GM19351 (cell line): ENCODE measurements at regions not wholly inside any gene's neighbourhood (a gene's known extent, or its start where the extent isn't known, plus 50 kb on each side); places are given as distances from the start of the nearest gene placed in this dataset.
A peak's percentile ranks its signal among the peaks of the same experiment; 100 is the strongest.
"Not testable (repeated sequence)": the region's sequence is repeated elsewhere in the genome, so short reads cannot be mapped to it uniquely, and the experiment has no call there.

Experiments used
- ATAC-seq: cut with Tn5 transposase; IDR thresholded peaks from one replicate; pipeline ENCODE4 v1.9.1; 2021; ENCODE audit warnings: mild to moderate bottlenecking, moderate library complexity; ENCODE audit not compliant: unreplicated experiment

DNA sequence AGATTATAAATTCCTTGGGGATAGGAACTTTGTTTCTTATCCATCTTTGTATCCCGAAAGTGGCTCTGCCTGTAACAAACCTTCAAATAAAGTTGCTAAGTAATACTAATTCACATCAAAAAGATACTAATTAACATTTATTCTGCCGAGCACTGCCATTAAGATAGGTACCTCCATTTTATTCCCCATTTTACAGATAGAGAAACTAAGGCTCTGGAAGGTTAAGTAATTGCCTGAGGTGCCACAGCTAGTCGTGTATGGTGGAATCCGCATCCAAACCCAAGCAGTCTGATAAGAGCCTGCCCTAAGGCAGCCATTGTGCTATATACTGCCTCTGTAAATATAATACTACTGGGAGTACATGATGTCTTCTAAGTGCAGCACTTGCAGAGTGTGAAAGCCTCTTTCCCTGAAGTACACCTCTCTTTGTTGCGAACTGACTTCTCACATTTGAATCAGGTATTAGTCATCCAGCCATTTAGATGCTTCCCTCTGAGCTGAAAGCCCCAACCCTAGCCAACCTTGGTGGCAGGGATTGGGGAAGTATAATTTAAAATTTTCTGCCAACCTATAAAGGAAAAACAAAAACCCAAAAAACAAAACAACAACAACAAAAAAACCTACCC, 78.5 kb upstream of the CHD2 start:
- ATAC-seq = no peak

DNA sequence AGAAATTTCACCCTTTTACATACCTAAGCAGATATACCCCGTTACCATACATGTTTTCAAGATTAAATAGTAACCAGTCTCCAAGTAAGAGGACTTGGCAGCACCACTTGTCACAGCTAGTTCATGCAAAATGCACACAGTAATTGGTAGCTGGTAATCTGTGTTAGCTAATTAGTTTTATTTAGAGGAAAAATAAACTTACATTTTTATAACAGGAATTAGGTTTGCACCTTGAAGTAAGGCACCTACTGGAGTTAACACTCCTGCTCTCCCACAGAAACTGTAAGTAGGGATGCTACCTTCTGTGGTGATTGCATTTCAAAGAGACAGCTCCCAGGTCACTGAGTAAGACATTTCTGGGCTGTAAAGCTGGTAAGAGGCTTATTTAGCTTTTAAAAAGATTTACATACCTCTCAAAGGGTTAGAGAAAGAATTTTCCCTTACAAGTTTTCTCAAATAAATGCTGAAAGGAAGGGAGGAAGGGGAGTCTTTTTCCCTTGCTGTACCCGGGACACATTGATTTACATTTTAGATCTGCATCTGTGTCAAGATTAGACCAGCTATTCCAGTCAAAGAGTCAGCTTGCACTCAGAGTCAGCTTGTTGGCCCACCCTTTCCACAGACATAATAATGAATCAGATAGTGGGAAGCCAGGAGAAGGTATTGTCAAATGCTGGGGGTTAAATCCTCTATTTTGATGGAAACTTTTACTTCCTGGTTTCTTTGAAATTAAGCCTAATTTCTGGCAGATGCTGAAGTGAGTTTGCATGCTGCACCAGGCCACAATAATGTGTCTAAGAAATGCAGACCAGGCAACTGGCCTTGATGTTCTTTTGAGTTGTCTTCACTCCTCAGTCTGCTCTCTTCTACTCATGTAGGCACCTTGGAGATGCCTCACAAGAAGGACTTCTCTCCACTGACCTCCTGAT, 77.6 kb upstream of the CHD2 start:
- ATAC-seq = no peak

DNA sequence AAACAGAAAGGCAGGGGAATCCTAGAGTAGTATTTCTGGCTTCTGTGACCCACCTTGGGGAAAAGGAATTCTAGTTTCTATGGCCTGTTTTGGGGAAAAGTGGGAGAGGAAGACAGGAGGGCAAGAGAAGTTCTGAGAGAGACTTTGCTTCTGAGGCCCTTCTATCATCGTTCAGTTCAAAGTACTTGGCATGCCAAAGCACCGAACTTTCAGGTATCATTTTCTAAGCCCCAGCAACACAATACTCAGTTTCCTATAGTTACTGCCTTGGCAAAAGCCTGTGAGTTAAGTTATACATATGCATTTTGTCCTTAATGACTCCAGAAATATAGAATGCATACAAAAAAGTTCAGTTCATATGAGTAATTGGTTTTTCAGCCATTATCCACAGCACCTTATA, 74.1 kb upstream of the CHD2 start:
- ATAC-seq = no peak

DNA sequence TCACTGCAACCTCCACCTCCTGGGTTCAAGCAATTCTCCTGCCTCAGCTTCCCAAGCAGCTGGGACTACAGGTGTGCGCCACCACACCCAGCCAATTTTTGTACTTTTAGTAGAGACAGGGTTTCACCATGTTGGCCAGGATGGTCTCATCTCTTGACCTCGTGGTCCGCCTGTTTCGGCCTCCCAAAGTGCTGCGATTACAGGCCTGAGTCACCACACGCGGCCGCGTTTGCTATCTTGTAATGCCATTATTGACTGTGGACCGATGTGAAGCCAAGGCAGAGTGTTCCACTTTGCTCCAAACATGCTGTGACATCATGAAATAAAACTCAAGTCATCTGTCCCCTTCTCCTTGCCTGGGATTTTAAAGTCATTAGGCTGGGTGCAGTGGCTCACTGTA, 72.1 kb upstream of the CHD2 start:
- ATAC-seq = not testable (repeated sequence)

DNA sequence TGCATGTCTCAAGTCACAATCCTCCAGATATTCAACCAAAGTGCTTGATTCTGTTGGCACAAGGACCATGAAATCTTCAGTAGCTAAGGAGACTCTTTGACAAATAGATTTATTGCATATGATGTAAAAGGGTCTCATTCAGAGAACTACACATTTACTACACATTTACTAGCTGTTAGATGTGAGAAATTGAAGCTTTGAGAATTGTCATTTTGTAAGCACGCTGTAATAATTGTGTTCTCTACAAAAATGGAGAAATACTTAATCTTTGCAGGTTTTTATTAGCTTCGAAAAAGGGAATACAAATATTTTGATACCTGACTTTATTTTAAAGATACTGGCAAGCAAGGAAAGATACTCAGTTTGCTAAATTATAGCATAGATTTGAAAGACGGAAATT, 70.2 kb upstream of the CHD2 start:
- no peak for ATAC-seq

DNA sequence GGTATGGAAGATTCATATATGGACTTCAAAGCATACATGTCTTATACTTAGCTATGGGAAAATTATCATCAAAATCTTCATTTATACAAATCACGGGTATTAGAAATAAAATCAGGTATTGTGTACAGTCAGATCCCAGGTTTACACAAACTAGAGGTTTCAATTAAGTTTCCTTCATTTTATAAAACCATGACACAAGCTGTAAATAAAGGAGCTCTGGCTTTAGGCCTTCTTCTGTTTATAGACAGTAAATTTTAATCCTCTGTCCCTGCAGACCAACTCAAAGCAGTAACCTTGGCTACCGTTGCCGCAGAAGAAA, 68.8 kb upstream of the CHD2 start:
- ATAC-seq = no peak

DNA sequence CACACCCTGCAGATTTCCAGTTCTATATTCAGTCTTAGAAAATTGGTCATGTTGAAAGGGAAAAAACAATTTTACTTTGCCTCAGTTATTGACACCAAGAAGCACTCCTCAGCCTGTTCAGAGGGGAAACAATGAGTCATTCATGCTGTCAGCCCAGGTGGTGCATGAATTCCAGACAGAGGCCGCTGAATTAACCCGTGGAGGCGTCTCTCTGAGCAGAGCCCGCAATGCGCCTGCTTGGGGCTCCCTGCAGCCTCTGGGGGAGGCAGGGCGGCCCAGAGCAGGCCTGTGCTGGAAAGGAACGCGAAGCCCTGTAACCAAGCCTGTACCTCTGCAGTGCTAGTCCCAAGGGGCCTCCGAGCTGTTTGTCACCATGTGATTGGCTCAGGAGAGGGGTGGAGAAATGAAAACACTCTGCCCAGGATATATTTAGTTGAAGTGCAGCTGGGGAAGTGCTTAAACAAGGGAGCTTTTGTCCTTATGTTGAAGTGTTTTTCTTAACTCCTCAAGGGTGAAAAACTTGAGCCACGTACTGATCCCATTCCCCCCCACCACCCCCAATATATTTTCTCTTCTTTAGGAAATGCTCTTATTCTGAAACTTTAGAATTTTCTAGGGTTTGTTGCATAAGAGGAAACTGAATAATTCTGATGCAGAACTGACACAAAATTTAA, 68.3 kb upstream of the CHD2 start:
- ATAC-seq = peak; percentile 95

DNA sequence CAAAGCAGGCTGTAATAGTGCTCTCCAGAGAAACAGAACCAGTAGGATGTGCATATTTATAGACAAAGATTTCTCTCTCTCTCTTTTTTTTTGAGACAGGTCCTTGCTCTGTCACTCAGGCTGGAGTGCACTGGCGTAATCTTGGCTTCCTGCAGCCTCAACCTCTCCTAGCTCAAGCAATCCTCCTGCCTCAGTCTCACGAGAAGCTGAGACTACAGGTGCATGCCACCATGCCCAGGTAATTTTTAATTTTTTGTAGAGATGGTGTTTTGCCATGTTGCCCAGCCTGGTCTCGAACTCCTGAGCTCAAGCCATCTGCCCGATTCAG, 67.1 kb upstream of the CHD2 start:
- ATAC-seq = no peak

DNA sequence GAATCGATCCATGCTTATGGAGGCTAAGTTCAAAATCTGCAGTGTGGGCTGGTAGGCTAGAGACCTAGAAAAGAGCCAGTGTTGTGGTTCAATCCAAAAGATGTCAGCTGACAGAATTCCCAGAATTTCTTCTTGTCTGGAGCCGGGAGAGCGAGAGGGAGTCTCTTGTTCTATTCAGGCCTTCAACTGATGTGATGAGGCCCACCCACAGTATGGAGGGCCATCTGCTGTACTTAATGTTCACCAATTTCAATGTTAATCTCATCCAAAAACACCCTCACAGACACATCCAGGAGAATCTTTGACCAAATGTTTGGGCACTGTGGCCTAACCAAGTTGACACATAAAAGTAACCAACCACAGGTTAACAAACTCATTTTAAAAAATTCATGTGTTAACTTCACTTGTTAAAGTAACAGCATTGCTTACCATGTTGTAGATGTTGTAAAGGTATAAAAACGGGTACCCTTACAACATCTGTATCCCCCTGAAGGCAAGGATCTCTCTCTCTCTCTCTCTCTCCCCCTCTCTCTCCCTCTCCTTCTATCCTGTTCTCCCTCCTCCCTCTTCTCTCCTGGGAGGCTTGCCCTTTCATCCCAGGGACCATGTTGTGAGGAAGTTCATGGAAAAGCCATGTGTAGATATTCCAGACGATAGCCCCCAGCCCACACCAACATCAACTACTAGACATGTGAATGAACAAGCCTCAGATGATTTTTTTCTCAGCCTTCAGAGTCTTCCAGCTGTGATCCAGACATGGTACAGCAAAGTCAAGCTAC, 66.4 kb upstream of the CHD2 start:
- ATAC-seq = no peak

DNA sequence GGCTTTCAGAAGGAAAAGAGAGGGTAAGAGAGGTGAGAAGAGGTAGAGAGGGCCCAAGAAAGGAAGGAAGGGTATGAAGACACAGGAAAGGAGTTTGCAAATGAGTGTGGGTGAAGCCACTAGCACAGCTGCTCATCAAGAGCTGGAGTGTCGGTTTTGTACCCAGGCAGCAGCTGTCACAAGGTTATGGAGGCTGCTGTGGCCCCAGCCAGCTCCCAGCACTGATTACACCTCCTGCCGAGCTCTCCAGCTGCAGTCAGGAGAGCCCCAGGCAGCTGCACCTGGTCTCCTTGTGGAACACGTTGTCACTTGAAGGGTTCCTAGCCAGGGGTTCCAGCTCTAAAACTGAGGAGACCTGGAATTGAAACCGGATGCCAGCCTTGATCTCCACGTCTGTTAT, 60.4 kb upstream of the CHD2 start:
- ATAC-seq = peak; percentile 88

DNA sequence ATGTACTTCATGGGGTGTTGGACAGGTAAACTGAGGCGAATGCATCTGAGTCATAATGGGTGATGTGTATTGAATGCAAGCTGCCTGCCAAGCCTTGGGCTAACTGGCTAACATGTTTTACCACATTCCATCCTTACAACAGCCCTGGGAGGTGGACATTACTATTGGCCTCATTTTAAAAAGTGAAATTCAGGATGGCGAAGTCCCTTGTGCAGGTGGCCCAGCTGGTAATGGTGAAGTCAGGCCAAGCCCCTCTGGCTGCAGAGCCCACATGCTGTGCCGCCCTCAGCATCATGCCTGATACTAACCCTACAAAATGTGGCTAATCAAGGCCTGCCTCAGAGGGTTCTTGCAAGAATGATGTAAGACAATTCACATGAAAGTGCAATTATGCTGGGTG, 60.0 kb upstream of the CHD2 start:
- ATAC-seq = no peak

DNA sequence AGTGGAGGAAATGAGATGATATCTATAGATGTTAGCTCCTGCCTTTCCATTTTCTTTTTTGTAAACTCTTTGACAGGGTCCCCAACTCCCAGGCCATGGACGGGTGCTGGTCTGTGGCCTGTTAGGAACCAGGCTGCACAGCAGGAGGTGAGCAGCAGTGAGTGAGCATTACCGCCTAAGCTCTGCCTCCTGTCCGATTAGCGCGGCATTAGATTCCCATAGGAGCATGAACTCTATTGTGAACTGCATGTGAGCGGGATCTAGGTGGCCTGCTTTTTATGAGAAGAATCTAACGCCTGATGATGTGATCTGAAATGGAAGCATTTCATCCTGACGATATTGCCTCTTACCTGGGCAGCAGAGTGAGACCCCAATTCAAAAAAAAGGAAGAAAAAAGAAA, 56.8 kb upstream of the CHD2 start:
- no peak for ATAC-seq

DNA sequence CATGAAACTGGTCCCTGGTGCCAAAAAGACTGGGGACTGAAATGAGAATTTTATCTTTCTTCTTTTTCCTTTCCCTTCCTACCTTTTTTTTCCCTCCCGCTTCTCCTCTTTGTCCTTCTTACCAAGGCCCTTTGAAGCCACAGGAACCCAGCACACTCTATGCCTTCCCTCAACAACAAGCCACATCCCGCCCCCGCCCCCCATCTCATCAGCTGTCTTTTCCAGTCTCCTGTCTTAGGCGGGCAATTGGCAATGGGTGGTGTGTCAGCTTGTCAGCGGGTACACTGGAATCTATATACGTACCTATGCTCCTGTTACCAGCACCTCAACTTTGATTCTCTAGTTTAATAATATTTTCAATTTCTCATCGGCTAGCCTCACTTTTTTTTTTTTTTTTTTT, 56.3 kb upstream of the CHD2 start:
- no peak for ATAC-seq

DNA sequence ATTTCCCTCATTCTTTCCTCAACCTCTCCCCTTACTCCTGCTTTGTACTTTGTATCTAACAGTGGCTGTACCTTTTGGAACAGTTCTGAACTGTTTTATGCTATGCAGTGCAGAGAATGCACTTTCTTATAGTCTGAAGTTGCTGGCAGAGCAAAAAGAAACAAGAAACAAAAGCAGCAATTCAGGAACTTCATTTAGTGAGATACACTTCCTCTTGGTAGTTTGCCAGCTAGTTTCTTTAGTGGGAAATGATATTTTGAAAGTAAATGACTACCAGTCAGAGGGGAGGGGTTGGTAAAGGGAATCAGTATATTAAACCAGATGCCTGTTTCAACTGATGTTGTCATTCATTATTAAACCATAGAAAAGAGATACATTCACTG, 55.0 kb upstream of the CHD2 start:
- peak; percentile 47 for ATAC-seq

DNA sequence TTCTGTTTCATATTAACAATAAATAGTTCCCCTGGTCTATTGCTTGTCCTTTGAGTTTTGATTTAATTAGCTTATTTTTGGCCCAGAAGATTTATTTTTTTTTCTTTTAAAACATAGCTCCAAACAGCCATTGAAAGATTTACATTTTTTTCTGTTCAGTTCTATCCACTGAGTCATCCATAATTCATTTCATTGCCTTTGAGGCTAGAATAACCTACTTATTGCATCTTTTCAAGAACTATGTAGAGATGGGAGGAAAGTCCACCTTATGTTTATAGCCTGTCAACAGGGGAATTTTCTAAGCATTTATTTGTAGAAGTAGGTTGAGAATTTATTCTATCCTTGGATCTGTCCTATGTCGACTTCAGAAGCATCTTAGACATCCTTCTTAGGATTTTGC, 53.4 kb upstream of the CHD2 start:
- ATAC-seq = no peak

DNA sequence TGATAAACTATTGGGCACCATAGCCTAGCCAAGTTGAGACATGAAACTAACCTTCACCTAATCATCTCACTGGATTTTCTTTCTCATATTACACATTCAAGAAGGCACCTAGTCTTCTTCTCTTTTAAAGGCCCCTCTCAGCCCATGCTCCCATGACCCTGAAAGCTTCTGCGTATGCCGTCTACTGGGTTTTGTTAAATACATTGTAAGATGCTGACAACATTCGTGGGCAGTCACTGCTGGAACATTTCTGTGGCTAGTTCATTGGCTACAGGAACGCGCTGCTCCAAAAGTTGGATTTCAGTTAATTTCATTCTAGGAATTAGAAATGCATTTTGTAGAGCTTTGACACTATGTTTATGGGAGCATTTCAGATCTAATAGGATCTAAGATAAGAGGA, 52.3 kb upstream of the CHD2 start:
- ATAC-seq = no peak

DNA sequence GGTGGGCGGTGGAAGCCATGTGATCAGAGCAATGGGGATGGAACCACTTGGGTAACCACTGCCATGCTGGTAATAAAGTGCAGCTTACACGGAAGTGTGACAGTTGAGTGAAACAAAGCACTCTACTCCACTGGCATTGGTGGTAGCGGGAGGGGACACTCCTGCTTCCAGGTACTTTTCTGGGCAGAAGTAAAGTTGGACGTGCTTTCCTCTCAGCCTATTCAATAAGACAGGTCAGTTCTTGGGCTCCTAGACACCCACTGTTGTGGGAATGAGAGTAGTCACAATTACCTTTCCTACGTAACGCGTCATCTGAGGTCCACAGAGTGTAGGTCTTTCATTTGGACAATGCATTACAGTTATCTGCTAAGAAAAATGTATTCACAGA, 51.7 kb upstream of the CHD2 start:
- ATAC-seq = no peak

DNA sequence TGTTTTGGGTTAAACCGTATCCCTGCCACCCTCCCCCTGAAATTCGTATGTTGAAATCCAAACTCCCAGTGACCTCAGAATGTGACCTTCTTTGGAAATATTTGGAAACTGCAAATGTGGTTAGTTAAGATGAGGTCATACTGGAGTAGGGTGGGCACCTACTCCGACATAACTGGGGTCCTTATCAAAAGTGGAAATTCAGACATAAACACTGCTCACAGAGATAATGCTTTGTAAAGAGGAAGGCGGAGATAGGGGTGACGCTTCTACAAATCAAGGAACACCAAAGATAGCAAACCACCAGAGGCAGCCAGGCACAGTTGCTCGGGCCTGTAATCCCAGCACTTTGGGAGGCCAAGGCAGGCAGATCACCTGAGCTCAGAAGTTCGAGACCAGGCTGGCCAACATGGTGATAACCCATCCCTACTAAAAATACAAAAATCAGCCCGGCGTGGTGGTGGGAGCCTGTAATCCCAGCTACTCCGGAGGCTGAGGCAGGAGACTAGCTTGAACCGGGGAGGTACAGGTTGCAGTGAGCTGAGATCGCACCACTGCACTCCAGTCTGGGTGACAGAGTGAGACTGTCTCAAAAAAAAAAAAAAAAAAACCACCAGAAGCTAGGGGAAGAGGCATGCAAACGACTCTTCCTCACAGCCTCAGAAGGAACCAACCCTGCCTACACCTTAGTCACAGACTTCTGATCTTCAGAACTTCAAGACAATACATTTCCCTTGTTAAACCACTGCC, 51.1 kb upstream of the CHD2 start:
- peak; percentile 68 for ATAC-seq

DNA sequence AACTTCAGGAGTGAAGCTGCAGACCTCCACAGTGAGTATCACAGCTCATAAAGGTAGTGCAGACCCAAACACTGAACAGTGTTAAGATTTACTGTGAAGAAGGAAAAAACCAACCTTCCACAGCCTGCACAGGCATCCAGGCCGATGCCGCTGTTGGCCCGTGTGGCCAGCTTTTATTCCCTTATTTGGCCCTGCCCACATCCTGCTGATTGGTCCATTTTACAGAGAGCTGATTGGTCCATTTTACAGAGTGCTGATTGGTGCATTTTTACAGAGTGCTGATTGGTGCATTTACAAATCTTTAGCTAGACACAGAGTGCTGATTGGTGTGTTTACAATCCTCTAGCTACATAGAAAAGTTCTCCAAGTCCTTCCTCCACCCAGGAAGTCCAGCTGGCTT, 49.9 kb upstream of the CHD2 start:
- ATAC-seq = not testable (repeated sequence)
